Epithelial cell of proximal tubule (primary cell): ENCODE measurements at regions not wholly inside any gene's neighbourhood (a gene's known extent, or its start where the extent isn't known, plus 50 kb on each side); places are given as distances from the start of the nearest gene placed in this dataset.

ENCODE experiments used
- DNase-seq: peaks from one replicate; pipeline ENCODE4 v3.0.0-alpha.2; 2011; ENCODE audit warnings: low read depth
- H3K4me3 ChIP-seq: 2 replicates; pipeline ENCODE4 v1.5.1; 2011; ENCODE audit warnings: low read depth, mild to moderate bottlenecking, low read length
- CTCF ChIP-seq: conservative IDR thresholded peaks from 2 replicates; pipeline ENCODE4 v1.5.1; 2012; ENCODE audit warnings: low read depth, mild to moderate bottlenecking, low read length

- TF ChIP-seq CTCF: no peak
- DNase-seq: no peak
- H3K4me3 ChIP-seq: no peak overlapping the region
Observed at GRCh38 chr6:139425780-139426179, 51.3 kb upstream of the CITED2 start.

GRCh38 chr6:139423971-139424667 is 49.7 kb upstream of the CITED2 start:
- DNase-seq: no peak
- TF ChIP-seq CTCF: no peak

More at GRCh38 chr6:139423971-139424667, 49.7 kb upstream of the CITED2 start:
- no peak overlapping the region for H3K4me3 ChIP-seq
